MM.1S (cell line): ENCODE measurements at regions not wholly inside any gene's neighbourhood (a gene's known extent, or its start where the extent isn't known, plus 50 kb on each side); places are given as distances from the start of the nearest gene placed in this dataset.

Experiments
- DNase-seq: peaks from one replicate; pipeline ENCODE4 v3.0.0-alpha.2; 2015
- H2AFZ ChIP-seq: fragments of 300-600 bp; sonication (generic); 2 replicates; pipeline ENCODE4 v1.6.0; 2016; ENCODE audit warnings: antibody characterized with exemption, low read length
- H3F3A ChIP-seq: fragments of 300-600 bp; sonication (generic); 2 replicates; pipeline ENCODE4 v1.6.1; 2016; ENCODE audit warnings: mild to moderate bottlenecking, antibody characterized with exemption, low read length, moderate library complexity, mixed read lengths; ENCODE audit not compliant: insufficient read depth
- H3K27ac ChIP-seq: fragments of 300-600 bp; sonication (generic); 2 replicates; pipeline ENCODE4 v1.5.1; 2016; ENCODE audit warnings: mild to moderate bottlenecking, low read length
- H3K27me3 ChIP-seq: fragments of 300-600 bp; sonication (generic); replicated peaks from 2 replicates; pipeline ENCODE4 v1.6.0; 2016; ENCODE audit warnings: low read length; ENCODE audit not compliant: insufficient read depth
- H3K36me3 ChIP-seq: fragments of 300-600 bp; sonication (generic); replicated peaks from 2 replicates; pipeline ENCODE4 v1.6.1; 2016; ENCODE audit warnings: mild to moderate bottlenecking, low read length, mixed read lengths; ENCODE audit not compliant: insufficient read depth
- H3K4me1 ChIP-seq: fragments of 300-600 bp; sonication (generic); 2 replicates; pipeline ENCODE4 v1.6.1; 2016; ENCODE audit warnings: low read length, mixed read lengths
- H3K4me2 ChIP-seq: fragments of 300-600 bp; sonication (generic); 2 replicates; pipeline ENCODE4 v1.6.0; 2016; ENCODE audit warnings: low read depth, low read length
- H3K4me3 ChIP-seq: fragments of 300-600 bp; sonication (generic); 2 replicates; pipeline ENCODE4 v1.5.1; 2016; ENCODE audit warnings: low read length, mixed read lengths
- H3K79me2 ChIP-seq: fragments of 300-600 bp; sonication (generic); 2 replicates; pipeline ENCODE4 v1.6.1; 2016; ENCODE audit warnings: mixed run types, low read length, mixed read lengths
- H3K9ac ChIP-seq: fragments of 300-600 bp; sonication (generic); 2 replicates; pipeline ENCODE4 v1.6.1; 2016; ENCODE audit warnings: low read length, mixed read lengths
- H3K9me2 ChIP-seq: fragments of 300-600 bp; sonication (generic); replicated peaks from 2 replicates; pipeline ENCODE4 v1.6.1; 2016; ENCODE audit warnings: mild to moderate bottlenecking, low read length, mixed read lengths; ENCODE audit not compliant: insufficient read depth
- H3K9me3 ChIP-seq: fragments of 300-600 bp; sonication (generic); replicated peaks from 2 replicates; pipeline ENCODE4 v1.6.1; 2016; ENCODE audit warnings: mild to moderate bottlenecking, low read length, mixed read lengths; ENCODE audit not compliant: insufficient read depth
- H4K20me1 ChIP-seq: fragments of 300-600 bp; sonication (generic); 2 replicates; pipeline ENCODE4 v1.6.1; 2016; ENCODE audit warnings: mild to moderate bottlenecking, low read length, moderate library complexity, mixed read lengths; ENCODE audit not compliant: insufficient read depth
- CTCF ChIP-seq: fragments of 300-600 bp; sonication (generic); IDR thresholded peaks from 2 replicates; pipeline ENCODE4 v1.5.1; 2016; ENCODE audit warnings: antibody characterized with exemption, low read length, mixed read lengths
- EZH2 ChIP-seq: fragments of 300-600 bp; sonication (generic); optimal IDR thresholded peaks from 2 replicates; pipeline ENCODE3; 2017; ENCODE audit warnings: low read depth, mild to moderate bottlenecking, antibody characterized with exemption, low read length, mixed read lengths
- EZH2phosphoT487 ChIP-seq: fragments of 300-600 bp; sonication (generic); IDR thresholded peaks from 2 replicates; pipeline ENCODE4 v1.6.1; 2018; ENCODE audit warnings: antibody characterized with exemption, low read length

- Histone ChIP-seq H3K4me3 (no peak overlapping the region), H3K79me2 (no peaks in the 10 kb centered on the region), H4K20me1 (no peaks in the 10 kb centered on the region), H3K27ac (no peak overlapping the region), H3K27me3 (no peaks in the 10 kb centered on the region), H3K9ac (no peak overlapping the region), H3K9me2 (no peaks in the 10 kb centered on the region), H3K36me3 (no peaks in the 10 kb centered on the region), H3K4me1 (peaks cover 14% of the 10 kb centered on the region), H3K9me3 (no peaks in the 10 kb centered on the region), H2AFZ (no peak overlapping the region), H3F3A (no peaks in the 10 kb centered on the region), H3K4me2 (no peak overlapping the region)
- TF ChIP-seq CTCF (no peak), EZH2 (no peak), EZH2phosphoT487 (no peak)
- DNase-seq = no peak
Observed at GRCh38 chr2:187171318-187171717, 276.7 kb downstream of the CALCRL start.

GRCh38 chr2:187169864-187170263 is 278.2 kb downstream of the CALCRL start:
- DNase-seq = no peak

GRCh38 chr2:187168720-187169713 is 279.0 kb downstream of the CALCRL start:
- TF ChIP-seq EZH2phosphoT487 (no peak), EZH2 (no peak)
- Histone ChIP-seq H3K4me2 (peak overlapping the region; percentile 6; the same call in 1 of the 2 replicates), H3K4me1 (peaks cover 14% of the 10 kb centered on the region), H3K79me2 (no peaks in the 10 kb centered on the region), H3K9me3 (no peaks in the 10 kb centered on the region), H3K4me3 (no peak overlapping the region), H3F3A (no peaks in the 10 kb centered on the region), H3K36me3 (no peaks in the 10 kb centered on the region), H2AFZ (no peak overlapping the region), H3K27ac (peak overlapping the region; percentile 17; the same call in 1 of the 2 replicates), H3K9me2 (no peaks in the 10 kb centered on the region), H4K20me1 (no peaks in the 10 kb centered on the region), H3K9ac (no peak overlapping the region), H3K27me3 (no peaks in the 10 kb centered on the region)
- peak; percentile 14 for DNase-seq

More at GRCh38 chr2:187169864-187170263, 278.2 kb downstream of the CALCRL start:
- Histone ChIP-seq H3K4me3 (no peak overlapping the region), H3K9ac (no peak overlapping the region), H3K4me2 (no peak overlapping the region), H3F3A (no peaks in the 10 kb centered on the region), H3K4me1 (peaks cover 14% of the 10 kb centered on the region), H3K79me2 (no peaks in the 10 kb centered on the region), H2AFZ (no peak overlapping the region), H3K9me2 (no peaks in the 10 kb centered on the region), H3K27me3 (no peaks in the 10 kb centered on the region), H3K36me3 (no peaks in the 10 kb centered on the region), H3K27ac (no peak overlapping the region), H3K9me3 (no peaks in the 10 kb centered on the region), H4K20me1 (no peaks in the 10 kb centered on the region)
- TF ChIP-seq EZH2phosphoT487 = no peak
- no peak for TF ChIP-seq CTCF
- no peak for TF ChIP-seq EZH2

GRCh38 chr2:187167491-187167890 is 280.6 kb downstream of the CALCRL start:
- no peaks in the 10 kb centered on the region for H3K36me3 ChIP-seq
- peaks cover 14% of the 10 kb centered on the region for H3K4me1 ChIP-seq
- no peaks in the 10 kb centered on the region for H3K27me3 ChIP-seq
- no peak overlapping the region for H3K27ac ChIP-seq
- no peak overlapping the region for H2AFZ ChIP-seq
- no peaks in the 10 kb centered on the region for H4K20me1 ChIP-seq
- no peaks in the 10 kb centered on the region for H3F3A ChIP-seq
- H3K4me3 ChIP-seq = no peak overlapping the region
- no peak overlapping the region for H3K9ac ChIP-seq
- no peaks in the 10 kb centered on the region for H3K79me2 ChIP-seq
- H3K4me2 ChIP-seq = no peak overlapping the region
- no peaks in the 10 kb centered on the region for H3K9me2 ChIP-seq
- no peak for DNase-seq
- no peaks in the 10 kb centered on the region for H3K9me3 ChIP-seq
- TF ChIP-seq CTCF (no peak), EZH2phosphoT487 (no peak), EZH2 (no peak)
